Spleen (tissue), 7 donors: ENCODE measurements at regions not wholly inside any gene's neighbourhood (a gene's known extent, or its start where the extent isn't known, plus 50 kb on each side); places are given as distances from the start of the nearest gene placed in this dataset.

Experiments used
- CTCF ChIP-seq, 11 experiments: fragments of 200-600 bp in 7 of 11; fragments of 450-650 bp in 4 of 11; sonication (generic) in 4 of 11; IDR thresholded peaks in 8 of 11; conservative IDR thresholded peaks in 3 of 11; 1 replicate in 7 of 11; 2 replicates in 4 of 11; pipeline versions ENCODE4 v1.4.0 to v1.8.0; 2016 to 2021; ENCODE audit warnings: antibody characterized with exemption in 11 of 11, inconsistent platforms in 4 of 11, mild to moderate bottlenecking in 1 of 11
- POLR2A ChIP-seq, 3 donors: fragments of 450-650 bp; IDR thresholded peaks; one replicate each; pipeline ENCODE4 v1.5.1; 2017; ENCODE audit warnings: antibody characterized with exemption in 3 of 3, mild to moderate bottlenecking in 1 of 3
- POLR2AphosphoS5 ChIP-seq, 3 donors: sonication (generic); formaldehyde crosslinking; IDR thresholded peaks; one replicate each; pipeline ENCODE4 v1.5.1; 2017; ENCODE audit warnings: antibody characterized with exemption in 3 of 3
- donor health status: DM: no; HTN: no; CAD: no; lungs with moderate emphysema.
- donor health status: DM: no; HTN: no; CAD: no.
- donor health status: DM: no; HTN: no; CAD: no.

GRCh38 chr7:46343802-46344201, 422.7 kb upstream of the IGFBP3 start:
- no peak for TF ChIP-seq CTCF (IDR thresholded peaks at IDR 0.05 in 8 of 11, conservative IDR thresholded peaks at IDR 0.05 in 3 of 11)
- no peak for TF ChIP-seq POLR2A (IDR thresholded peaks at IDR 0.05)
- TF ChIP-seq POLR2AphosphoS5 (IDR thresholded peaks at IDR 0.05): no peak
